A549 (cell line): ENCODE measurements at regions not wholly inside any gene's neighbourhood (a gene's known extent, or its start where the extent isn't known, plus 50 kb on each side); places are given as distances from the start of the nearest gene placed in this dataset.

ENCODE experiments used
- small RNA-seq, 6 experiments: library from RNA; depleted of rRNA; stranded (forward); fragments of <200 nt; gene quantifications; one replicate each; pipeline ENCODE3, GENCODE V24; 2012

Small RNA genes lying in the stretch of these regions (small RNA-seq; reads per million reads assigned to genes)
- gene MIR3169: 0 reads per million in 6 experiments
- gene RNY3P5: 0 reads per million in 6 experiments
